GM12865 (cell line): ENCODE measurements at regions not wholly inside any gene's neighbourhood (a gene's known extent, or its start where the extent isn't known, plus 50 kb on each side); places are given as distances from the start of the nearest gene placed in this dataset.

Source experiments
- DNase-seq: peaks from one replicate; pipeline ENCODE4 v3.0.0; 2010; ENCODE audit warnings: low read depth
- H3K4me3 ChIP-seq: 2 replicates; pipeline ENCODE4 v1.5.1; 2011; ENCODE audit warnings: mild to moderate bottlenecking, low read depth, low read length, control low read depth
- TF ChIP-seq, protein P1 (sequence below): IDR thresholded peaks from 2 replicates; pipeline ENCODE4 v1.5.1; 2011; ENCODE audit warnings: low read length, control low read depth, low read depth, inconsistent platforms; ENCODE audit not compliant: insufficient read depth; ENCODE audit errors: missing control alignments

DNA sequence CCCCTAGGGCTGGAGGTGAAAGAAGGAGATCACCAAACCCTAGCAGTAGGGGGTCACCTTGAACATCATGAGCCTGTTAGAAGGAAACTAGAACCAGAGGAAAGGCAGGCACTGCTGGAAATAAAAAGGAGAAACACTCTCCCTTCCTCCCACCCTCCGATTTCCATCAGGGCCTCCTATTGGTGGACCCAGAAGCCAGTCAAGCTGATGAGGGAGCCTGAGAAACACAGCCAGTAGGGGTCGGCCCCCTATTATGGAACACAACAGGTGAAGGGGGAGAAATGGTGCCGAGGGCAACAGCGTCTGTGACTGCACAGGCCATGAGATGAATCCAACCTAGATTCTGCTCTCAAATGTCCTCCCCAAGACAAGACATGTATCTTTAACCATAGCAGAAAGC is 156.1 kb upstream of the LRFN2 start:
- H3K4me3 ChIP-seq, result no peak overlapping the region
- TF ChIP-seq, protein P1, sequence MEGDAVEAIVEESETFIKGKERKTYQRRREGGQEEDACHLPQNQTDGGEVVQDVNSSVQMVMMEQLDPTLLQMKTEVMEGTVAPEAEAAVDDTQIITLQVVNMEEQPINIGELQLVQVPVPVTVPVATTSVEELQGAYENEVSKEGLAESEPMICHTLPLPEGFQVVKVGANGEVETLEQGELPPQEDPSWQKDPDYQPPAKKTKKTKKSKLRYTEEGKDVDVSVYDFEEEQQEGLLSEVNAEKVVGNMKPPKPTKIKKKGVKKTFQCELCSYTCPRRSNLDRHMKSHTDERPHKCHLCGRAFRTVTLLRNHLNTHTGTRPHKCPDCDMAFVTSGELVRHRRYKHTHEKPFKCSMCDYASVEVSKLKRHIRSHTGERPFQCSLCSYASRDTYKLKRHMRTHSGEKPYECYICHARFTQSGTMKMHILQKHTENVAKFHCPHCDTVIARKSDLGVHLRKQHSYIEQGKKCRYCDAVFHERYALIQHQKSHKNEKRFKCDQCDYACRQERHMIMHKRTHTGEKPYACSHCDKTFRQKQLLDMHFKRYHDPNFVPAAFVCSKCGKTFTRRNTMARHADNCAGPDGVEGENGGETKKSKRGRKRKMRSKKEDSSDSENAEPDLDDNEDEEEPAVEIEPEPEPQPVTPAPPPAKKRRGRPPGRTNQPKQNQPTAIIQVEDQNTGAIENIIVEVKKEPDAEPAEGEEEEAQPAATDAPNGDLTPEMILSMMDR, result no peak
- no peak for DNase-seq

DNA sequence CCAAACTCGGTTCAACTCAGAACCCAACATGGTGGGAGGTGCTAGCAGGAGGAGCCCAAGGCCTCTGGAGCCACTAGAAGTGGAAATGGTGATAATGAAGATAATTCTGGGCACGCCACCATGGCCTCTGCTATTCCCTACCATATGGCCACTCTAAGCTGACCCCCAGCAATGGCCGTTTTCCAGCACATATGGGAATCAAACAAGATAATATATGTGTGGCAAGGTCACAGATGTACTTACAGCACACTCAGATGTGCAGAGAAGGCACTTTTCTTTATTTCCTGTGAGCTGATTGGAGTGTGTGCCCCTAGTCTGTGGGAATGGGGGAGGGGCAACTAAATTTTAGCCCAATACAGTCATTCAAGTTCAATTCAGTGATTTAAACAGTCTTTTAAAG is 153.4 kb upstream of the LRFN2 start:
- DNase-seq, result no peak
- no peak overlapping the region for H3K4me3 ChIP-seq
- TF ChIP-seq, protein P1, result no peak

DNA sequence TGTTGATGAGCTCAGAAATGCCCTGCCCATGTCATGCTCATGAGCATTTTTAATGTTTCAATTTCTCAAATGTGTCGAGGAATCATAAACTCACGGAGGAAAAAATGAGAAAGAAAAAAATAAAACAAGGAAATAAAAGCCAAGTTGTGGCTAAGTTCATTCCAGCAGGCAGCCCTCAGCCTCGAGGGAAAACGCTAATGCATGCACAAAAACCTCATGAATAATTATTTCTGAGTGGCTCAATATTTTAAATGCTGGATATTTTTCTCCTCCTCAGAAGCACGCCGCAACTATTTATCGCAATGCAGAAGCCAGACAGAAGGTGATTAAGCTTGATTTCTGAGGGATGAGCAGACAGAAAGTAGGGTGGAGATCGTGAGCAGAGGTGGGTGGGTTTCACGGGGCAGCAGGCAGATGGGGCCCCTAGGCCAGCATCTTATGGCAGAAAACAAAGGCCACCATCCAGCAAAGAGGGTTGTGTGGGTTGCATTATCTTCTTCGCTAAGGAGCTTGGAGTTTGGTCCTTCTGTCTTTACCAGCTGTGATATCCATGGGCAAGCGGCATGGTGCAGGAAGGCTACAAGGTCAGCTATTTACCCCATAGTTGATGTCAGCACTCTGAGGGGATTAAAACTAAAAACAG is 151.5 kb upstream of the LRFN2 start:
- TF ChIP-seq, protein P1, result no peak
- DNase-seq, result no peak
- no peak overlapping the region for H3K4me3 ChIP-seq

DNA sequence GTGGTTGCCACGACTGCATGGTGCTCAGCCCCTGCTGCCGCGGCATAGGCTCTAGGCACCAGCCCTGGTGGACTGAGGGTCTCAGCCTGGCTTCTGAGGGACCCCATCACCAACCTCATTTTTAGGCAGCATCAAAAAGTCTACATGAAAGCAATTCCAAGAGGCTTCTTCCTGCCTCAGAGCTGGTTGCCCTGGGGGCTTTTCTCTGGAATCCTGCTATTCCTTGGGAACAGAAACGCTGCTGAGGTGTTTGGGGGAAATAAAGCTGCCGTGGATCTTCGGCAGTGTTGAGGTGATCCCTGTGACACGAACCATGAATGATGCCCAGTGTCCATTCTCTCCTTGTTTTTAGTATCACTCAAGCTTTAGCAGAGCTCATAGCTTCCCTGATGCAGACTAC is 148.4 kb upstream of the LRFN2 start:
- no peak for DNase-seq
- H3K4me3 ChIP-seq, result no peak overlapping the region
- TF ChIP-seq, protein P1, result no peak

DNA sequence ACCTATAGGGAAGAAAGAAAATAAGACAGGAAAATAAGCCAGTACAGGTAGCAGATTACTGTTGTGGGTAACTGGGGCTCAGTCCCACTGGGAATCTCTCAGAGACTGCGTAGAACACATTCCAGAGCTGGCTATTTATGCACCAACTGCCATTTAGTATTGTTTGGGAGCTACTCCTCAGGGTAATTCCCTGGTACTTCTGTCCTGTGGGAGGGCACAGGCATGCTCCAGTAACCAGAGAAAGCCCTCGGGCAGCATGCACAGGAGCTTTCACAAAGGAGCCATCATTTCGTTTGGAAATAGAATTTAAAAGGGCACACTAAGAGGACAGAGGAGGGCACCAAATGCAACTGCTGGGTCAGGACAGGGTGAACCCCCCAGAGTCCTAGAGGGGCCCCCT is 148.0 kb upstream of the LRFN2 start:
- TF ChIP-seq, protein P1, result no peak
- H3K4me3 ChIP-seq, result no peak overlapping the region
- DNase-seq, result no peak

DNA sequence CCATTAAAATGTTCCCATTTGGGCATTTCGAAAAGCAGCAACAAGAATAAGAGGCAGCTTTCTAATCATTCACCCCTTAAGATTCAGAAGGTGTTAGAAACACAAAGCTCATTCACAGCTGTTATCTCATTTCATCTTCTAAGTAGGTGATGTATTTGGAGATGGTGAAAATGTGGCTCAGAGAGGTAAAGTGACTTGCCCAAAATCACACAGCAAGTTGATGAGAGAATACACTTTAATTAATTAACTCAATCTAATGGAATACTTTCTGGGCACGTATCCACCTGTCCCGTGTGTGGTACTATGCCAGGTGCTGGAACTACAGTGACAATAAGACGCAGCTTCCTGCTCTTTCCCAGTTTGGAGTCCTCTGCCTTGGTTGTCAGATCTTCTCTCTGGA is 147.4 kb upstream of the LRFN2 start:
- TF ChIP-seq, protein P1, result no peak
- H3K4me3 ChIP-seq, result no peak overlapping the region
- DNase-seq, result no peak

DNA sequence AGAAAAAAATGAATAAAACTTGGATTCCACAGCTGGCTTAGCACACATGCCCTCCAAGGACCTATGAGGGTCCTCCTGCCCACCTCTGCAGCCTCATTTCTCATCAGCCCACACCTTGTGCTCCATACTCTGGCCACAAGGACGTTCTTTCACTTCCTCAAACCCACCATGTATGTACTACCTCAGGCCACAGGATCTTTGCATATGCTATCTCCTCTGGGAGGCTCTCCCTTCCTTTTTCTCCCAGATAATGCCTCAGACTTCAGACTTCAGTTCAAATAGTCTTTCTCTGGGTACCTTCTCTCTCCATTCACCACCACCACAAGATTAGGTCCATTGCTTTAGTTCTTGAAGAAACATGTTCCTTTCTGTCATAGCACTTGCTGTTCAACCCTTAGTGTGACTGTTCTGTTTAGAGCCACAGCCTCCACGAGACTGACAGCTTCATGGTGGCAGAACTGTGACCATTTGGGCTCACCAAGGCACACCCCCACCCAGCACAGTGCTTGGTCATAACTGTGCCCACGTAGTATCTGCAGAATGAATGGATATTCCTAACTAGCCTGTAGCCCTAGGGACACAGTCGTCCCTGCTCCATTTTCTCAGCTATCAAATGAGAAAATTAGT is 146.7 kb upstream of the LRFN2 start:
- TF ChIP-seq, protein P1, result no peak
- no peak overlapping the region for H3K4me3 ChIP-seq
- peak; percentile 17 for DNase-seq
